H9 (cell line): ENCODE measurements at regions not wholly inside any gene's neighbourhood (a gene's known extent, or its start where the extent isn't known, plus 50 kb on each side); places are given as distances from the start of the nearest gene placed in this dataset.

Experiments used
- DNase-seq: peaks from one replicate; pipeline ENCODE4 v3.0.0-alpha.2; 2017
- H2AFZ ChIP-seq: one replicate; pipeline ENCODE4 v1.6.1; 2013; ENCODE audit warnings: mild to moderate bottlenecking, low read length, control low read depth, moderate library complexity
- H2AK5ac ChIP-seq: 2 replicates; pipeline ENCODE4 v1.6.1; 2013; ENCODE audit warnings: low read length, control low read depth, mixed read lengths; ENCODE audit not compliant: insufficient read length
- H2BK120ac ChIP-seq: one replicate; pipeline ENCODE4 v1.6.1; 2013; ENCODE audit warnings: low read depth, mild to moderate bottlenecking, low read length, control low read depth, inconsistent platforms; ENCODE audit not compliant: poor library complexity, severe bottlenecking
- H2BK12ac ChIP-seq: 2 replicates; pipeline ENCODE4 v1.6.1; 2013; ENCODE audit warnings: low read length, control low read depth, mixed read lengths, low read depth; ENCODE audit not compliant: insufficient read length
- H2BK15ac ChIP-seq: 2 replicates; pipeline ENCODE4 v1.6.1; 2013; ENCODE audit warnings: low read depth, low read length, control low read depth
- H2BK20ac ChIP-seq: one replicate; pipeline ENCODE4 v1.6.1; 2013; ENCODE audit warnings: low read depth, mild to moderate bottlenecking, low read length, control low read depth, inconsistent platforms; ENCODE audit not compliant: poor library complexity, severe bottlenecking
- H2BK5ac ChIP-seq: 2 replicates; pipeline ENCODE4 v1.6.1; 2013; ENCODE audit warnings: low read length, control low read depth, mixed read lengths; ENCODE audit not compliant: insufficient read length
- H3K14ac ChIP-seq: 2 replicates; pipeline ENCODE4 v1.6.1; 2013; ENCODE audit warnings: low read length, control low read depth; ENCODE audit not compliant: insufficient read depth
- H3K18ac ChIP-seq: 2 replicates; pipeline ENCODE4 v1.6.1; 2013; ENCODE audit warnings: low read depth, mild to moderate bottlenecking, mixed read lengths, low read length, control low read depth; ENCODE audit not compliant: insufficient read length
- H3K23ac ChIP-seq: 2 replicates; pipeline ENCODE4 v1.6.1; 2013; ENCODE audit warnings: low read length, control low read depth, mixed read lengths, low read depth; ENCODE audit not compliant: insufficient read length
- H3K23me2 ChIP-seq: 2 replicates; pipeline ENCODE4 v1.6.1; 2013; ENCODE audit warnings: low read depth, mild to moderate bottlenecking, mixed read lengths, low read length, control low read depth; ENCODE audit not compliant: insufficient read length, poor library complexity, severe bottlenecking
- H3K27ac ChIP-seq: 2 replicates; pipeline ENCODE4 v1.5.1; 2013; ENCODE audit warnings: low read length, control low read depth, mixed read lengths, low read depth; ENCODE audit not compliant: insufficient read length
- H3K27me3 ChIP-seq: 2 replicates; pipeline ENCODE4 v1.6.1; 2013; ENCODE audit warnings: low read length, control low read depth, inconsistent platforms; ENCODE audit not compliant: insufficient read depth
- H3K4ac ChIP-seq: 2 replicates; pipeline ENCODE4 v1.6.1; 2013; ENCODE audit warnings: low read depth, mild to moderate bottlenecking, control low read depth, inconsistent platforms, low read length, moderate library complexity
- H3K4me1 ChIP-seq: 2 replicates; pipeline ENCODE4 v1.6.1; 2013; ENCODE audit warnings: low read length, control low read depth, inconsistent platforms; ENCODE audit not compliant: insufficient read depth
- H3K4me2 ChIP-seq: 2 replicates; pipeline ENCODE4 v1.6.1; 2013; ENCODE audit warnings: low read length, control low read depth, mixed read lengths; ENCODE audit not compliant: insufficient read length, insufficient read depth
- H3K56ac ChIP-seq: 2 replicates; pipeline ENCODE4 v1.6.1; 2013; ENCODE audit warnings: low read depth, mild to moderate bottlenecking, mixed read lengths, low read length, control low read depth; ENCODE audit not compliant: insufficient read length
- H3K79me1 ChIP-seq: 2 replicates; pipeline ENCODE4 v1.6.1; 2013; ENCODE audit warnings: low read depth, mild to moderate bottlenecking, moderate library complexity, low read length, control low read depth, inconsistent platforms; ENCODE audit not compliant: insufficient read depth, poor library complexity, severe bottlenecking
- H3K79me2 ChIP-seq: 2 replicates; pipeline ENCODE4 v1.6.1; 2013; ENCODE audit warnings: low read length, control low read depth, inconsistent platforms; ENCODE audit not compliant: insufficient read depth
- H3K9ac ChIP-seq: 2 replicates; pipeline ENCODE4 v1.6.1; 2013; ENCODE audit warnings: low read length, control low read depth, mixed read lengths; ENCODE audit not compliant: insufficient read length; ENCODE audit errors: extremely low read depth
- H3K9me3 ChIP-seq: one replicate; pipeline ENCODE4 v1.6.1; 2013; ENCODE audit warnings: low read depth, low read length, inconsistent platforms; ENCODE audit not compliant: control insufficient read depth
- H3T11ph ChIP-seq: one replicate; pipeline ENCODE4 v1.6.1; 2013; ENCODE audit warnings: mild to moderate bottlenecking, low read length, control low read depth, inconsistent platforms
- H4K20me1 ChIP-seq: one replicate; pipeline ENCODE4 v1.6.1; 2013; ENCODE audit not compliant: control insufficient read depth, insufficient read length, insufficient read depth
- H4K5ac ChIP-seq: 2 replicates; pipeline ENCODE4 v1.6.1; 2013; ENCODE audit warnings: low read depth, mild to moderate bottlenecking, mixed read lengths, low read length, control low read depth; ENCODE audit not compliant: insufficient read length
- H4K8ac ChIP-seq: replicated peaks from 2 replicates; pipeline ENCODE4 v1.6.1; 2013; ENCODE audit warnings: low read length, control low read depth, mixed read lengths, low read depth; ENCODE audit not compliant: insufficient read length
- H4K91ac ChIP-seq: 2 replicates; pipeline ENCODE4 v1.6.1; 2013; ENCODE audit warnings: low read depth, mild to moderate bottlenecking, moderate library complexity, mixed read lengths, low read length, control low read depth; ENCODE audit not compliant: insufficient read length
- H3K27ac Mint-ChIP-seq, 3 experiments: 2 replicates in 2 of 3; 3 replicates in 1 of 3; pipeline ENCODE4 v1.8.0; 2020 to 2021; ENCODE audit warnings: mixed read lengths in 3 of 3, mild to moderate bottlenecking in 1 of 3, moderate library complexity in 1 of 3
- H3K27me3 Mint-ChIP-seq: 2 replicates; pipeline ENCODE4 v1.8.0; 2021; ENCODE audit warnings: low read depth, mild to moderate bottlenecking, moderate library complexity, mixed read lengths
- H3K36me3 Mint-ChIP-seq, 3 experiments: 2 replicates in 2 of 3; 3 replicates in 1 of 3; pipeline ENCODE4 v1.8.0; 2020 to 2021; ENCODE audit warnings: low read depth in 3 of 3, mixed read lengths in 3 of 3; ENCODE audit not compliant: insufficient read depth in 1 of 3
- H3K4me1 Mint-ChIP-seq, 2 experiments: 2 replicates each; pipeline ENCODE4 v1.8.0; 2020; ENCODE audit warnings: mixed read lengths in 2 of 2
- H3K4me3 Mint-ChIP-seq, 2 experiments: 2 replicates in 1 of 2; 3 replicates in 1 of 2; pipeline ENCODE4 v1.8.0; 2020 to 2021; ENCODE audit warnings: mild to moderate bottlenecking in 2 of 2, mixed read lengths in 2 of 2, moderate library complexity in 1 of 2
- H3K9me3 Mint-ChIP-seq, 2 experiments: 2 replicates in 1 of 2; 3 replicates in 1 of 2; pipeline ENCODE4 v1.8.0; 2020; ENCODE audit warnings: mild to moderate bottlenecking in 2 of 2, mixed read lengths in 2 of 2, moderate library complexity in 1 of 2
- WGBS: extraction: QIAGEN DNeasy Blood & Tissue Kit; methylation state at CpG from one replicate; pipeline ENCODE4 v1.1.7; 2013; ENCODE audit warnings: missing lambda C conversion rate, low lambda C conversion rate, mixed read lengths; ENCODE audit not compliant: insufficient read length; ENCODE audit errors: extremely low coverage; 5-methylcytosine and 5-hydroxymethylcytosine counted together
- TF ChIP-seq, protein P1 (sequence below): fragments of 200-600 bp; sonication (generic); conservative IDR thresholded peaks from 3 replicates; pipeline ENCODE4 v1.8.0; 2021; ENCODE audit warnings: antibody characterized with exemption, mild to moderate bottlenecking

DNA sequence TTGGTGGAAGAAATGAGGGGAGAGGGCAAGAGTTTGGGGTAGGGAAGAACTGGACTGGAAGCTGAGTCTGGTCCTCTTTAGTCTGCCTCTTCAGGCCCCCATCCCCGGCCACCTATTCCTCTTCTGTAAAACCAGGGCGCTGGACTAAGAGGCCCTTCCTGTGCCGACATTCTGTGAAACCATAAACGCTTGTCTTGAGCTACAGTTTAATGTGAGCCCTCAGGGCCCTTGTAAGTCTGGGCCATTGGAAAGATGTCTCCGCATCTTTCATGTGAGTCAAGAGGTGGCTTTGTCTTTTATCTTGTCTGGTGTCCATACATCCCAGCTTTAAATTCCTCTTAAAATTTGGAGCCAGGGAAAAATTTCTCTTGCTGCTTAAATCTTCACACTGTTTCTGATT lies 90.6 kb downstream of the PLCE1 start:
- Mint-ChIP-seq H3K4me1 (peaks cover 0 to 4% of the 10 kb centered on the region in 2 experiments; a peak in 3 of 4 replicates), H3K27ac (no peak overlapping the region), H3K4me3 (no peak overlapping the region), H3K36me3 (no peaks in the 10 kb centered on the region; a peak in 1 of 7 replicates), H3K9me3 (peaks cover 8 to 12% of the 10 kb centered on the region in 2 experiments; a peak in 2 of 5 replicates), H3K27me3 (peaks cover 2% of the 10 kb centered on the region)
- Histone ChIP-seq H3K79me1 (no peaks in the 10 kb centered on the region), H2BK15ac (no peak overlapping the region), H4K8ac (no peak overlapping the region), H3K9me3 (no peaks in the 10 kb centered on the region), H2BK5ac (no peak overlapping the region), H3K79me2 (no peaks in the 10 kb centered on the region), H3K4me2 (no peak overlapping the region), H3K18ac (no peak overlapping the region), H2BK20ac (peak overlapping the region; percentile 7), H4K20me1 (no peaks in the 10 kb centered on the region), H3K4me1 (no peaks in the 10 kb centered on the region), H3T11ph (no peak overlapping the region), H3K9ac (no peak overlapping the region), H3K27ac (no peak overlapping the region), H2AFZ (no peak overlapping the region), H2AK5ac (no peak overlapping the region), H4K5ac (no peak overlapping the region), H3K14ac (no peak overlapping the region), H3K27me3 (no peaks in the 10 kb centered on the region), H4K91ac (no peak overlapping the region), H3K4ac (no peak overlapping the region), H3K56ac (no peak overlapping the region), H3K23ac (no peak overlapping the region), H2BK120ac (no peak overlapping the region), H3K23me2 (no peaks in the 10 kb centered on the region), H2BK12ac (no peak overlapping the region)
- TF ChIP-seq, protein P1, sequence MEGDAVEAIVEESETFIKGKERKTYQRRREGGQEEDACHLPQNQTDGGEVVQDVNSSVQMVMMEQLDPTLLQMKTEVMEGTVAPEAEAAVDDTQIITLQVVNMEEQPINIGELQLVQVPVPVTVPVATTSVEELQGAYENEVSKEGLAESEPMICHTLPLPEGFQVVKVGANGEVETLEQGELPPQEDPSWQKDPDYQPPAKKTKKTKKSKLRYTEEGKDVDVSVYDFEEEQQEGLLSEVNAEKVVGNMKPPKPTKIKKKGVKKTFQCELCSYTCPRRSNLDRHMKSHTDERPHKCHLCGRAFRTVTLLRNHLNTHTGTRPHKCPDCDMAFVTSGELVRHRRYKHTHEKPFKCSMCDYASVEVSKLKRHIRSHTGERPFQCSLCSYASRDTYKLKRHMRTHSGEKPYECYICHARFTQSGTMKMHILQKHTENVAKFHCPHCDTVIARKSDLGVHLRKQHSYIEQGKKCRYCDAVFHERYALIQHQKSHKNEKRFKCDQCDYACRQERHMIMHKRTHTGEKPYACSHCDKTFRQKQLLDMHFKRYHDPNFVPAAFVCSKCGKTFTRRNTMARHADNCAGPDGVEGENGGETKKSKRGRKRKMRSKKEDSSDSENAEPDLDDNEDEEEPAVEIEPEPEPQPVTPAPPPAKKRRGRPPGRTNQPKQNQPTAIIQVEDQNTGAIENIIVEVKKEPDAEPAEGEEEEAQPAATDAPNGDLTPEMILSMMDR, result no peak
- no peak for DNase-seq
- no CpG with 5 or more reads among the region's 5 CpGs for WGBS
